IPS-18a (cell line): ENCODE measurements at regions not wholly inside any gene's neighbourhood (a gene's known extent, or its start where the extent isn't known, plus 50 kb on each side); places are given as distances from the start of the nearest gene placed in this dataset.
"Not testable (repeated sequence)": the region's sequence is repeated elsewhere in the genome, so short reads cannot be mapped to it uniquely, and the experiment has no call there.

Experiments used
- H3K27ac ChIP-seq: one replicate; pipeline ENCODE4 v1.5.1; 2013; ENCODE audit warnings: low read length
- H3K27me3 ChIP-seq: one replicate; pipeline ENCODE4 v1.6.1; 2013; ENCODE audit warnings: mild to moderate bottlenecking, low read length; ENCODE audit not compliant: control insufficient read depth, insufficient read depth
- H3K36me3 ChIP-seq: one replicate; pipeline ENCODE4 v1.6.1; 2013; ENCODE audit warnings: low read depth, low read length; ENCODE audit not compliant: control insufficient read depth
- H3K4me1 ChIP-seq: one replicate; pipeline ENCODE4 v1.6.1; 2013; ENCODE audit warnings: low read depth, low read length; ENCODE audit not compliant: control insufficient read depth
- H3K4me3 ChIP-seq: one replicate; pipeline ENCODE4 v1.5.1; 2013; ENCODE audit warnings: low read length
- H3K9ac ChIP-seq: one replicate; pipeline ENCODE4 v1.6.1; 2013; ENCODE audit warnings: mild to moderate bottlenecking, low read length, moderate library complexity
- H3K9me3 ChIP-seq: one replicate; pipeline ENCODE4 v1.6.1; 2013; ENCODE audit warnings: low read depth, low read length; ENCODE audit not compliant: control insufficient read depth

DNA sequence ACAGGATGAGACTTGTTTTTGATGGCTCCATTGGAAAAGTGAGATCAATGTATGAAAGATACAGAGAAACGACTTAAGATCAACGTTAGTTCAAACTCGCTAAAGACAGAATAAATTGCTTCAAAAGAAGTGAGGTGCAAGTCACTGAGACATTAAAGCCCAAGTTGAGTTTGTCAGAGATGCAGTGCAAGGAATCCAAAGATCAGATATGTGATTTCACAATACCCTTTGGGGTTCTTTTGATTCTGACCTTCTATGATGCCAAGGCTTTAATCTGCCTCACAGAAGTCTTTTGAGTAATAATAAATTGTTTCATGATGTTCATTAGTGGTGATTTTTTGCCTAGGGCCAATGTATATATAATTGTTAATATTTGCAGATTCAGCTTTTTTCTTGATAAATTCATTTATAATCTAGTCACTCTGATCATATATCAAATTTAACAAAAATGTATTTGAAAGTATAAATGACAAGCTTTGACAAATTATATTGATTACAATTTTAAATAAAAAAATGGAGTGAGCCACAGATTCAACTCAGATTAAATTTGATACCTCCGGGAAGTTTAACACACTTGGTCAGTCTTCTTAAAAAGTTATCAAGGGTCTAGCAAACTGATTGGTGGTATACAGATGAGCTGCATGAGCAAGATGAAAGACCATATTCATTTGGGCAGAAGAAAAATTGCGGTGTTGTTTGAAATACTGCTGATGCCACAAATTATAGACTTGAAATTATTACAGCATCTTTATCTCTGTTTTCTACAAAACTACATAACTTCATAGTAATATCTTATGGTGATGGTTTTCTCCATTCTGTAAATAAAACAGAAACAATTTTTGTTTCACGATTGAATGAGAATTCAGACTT, 144.8 kb upstream of the FAR2 start:
- Histone ChIP-seq H3K36me3 (no peaks in the 10 kb centered on the region), H3K4me1 (no peaks in the 10 kb centered on the region), H3K9me3 (no peaks in the 10 kb centered on the region), H3K27ac (no peak overlapping the region), H3K9ac (no peak overlapping the region), H3K4me3 (no peak overlapping the region), H3K27me3 (no peaks in the 10 kb centered on the region)

DNA sequence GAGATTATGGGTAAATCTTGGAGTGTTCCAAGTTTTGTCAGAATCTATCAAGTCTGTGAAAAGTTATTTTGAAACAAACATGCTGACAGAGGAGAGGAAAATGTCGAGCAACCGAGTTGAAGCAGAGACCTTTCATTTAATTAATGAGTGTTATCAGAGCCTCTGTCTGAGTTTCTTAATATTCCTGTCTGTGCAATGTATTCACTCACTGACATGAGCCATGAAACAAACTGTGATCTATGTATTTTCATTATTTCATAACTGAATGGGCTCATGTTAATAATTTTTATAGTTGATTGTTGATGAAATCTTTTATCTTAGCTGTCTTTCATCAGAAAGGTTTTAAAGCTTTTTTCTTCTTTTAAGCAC, 144.2 kb upstream of the FAR2 start:
- H3K27me3 ChIP-seq = no peaks in the 10 kb centered on the region
- no peak overlapping the region for H3K27ac ChIP-seq
- no peak overlapping the region for H3K9ac ChIP-seq
- H3K4me1 ChIP-seq = no peaks in the 10 kb centered on the region
- no peak overlapping the region for H3K4me3 ChIP-seq
- no peaks in the 10 kb centered on the region for H3K36me3 ChIP-seq
- H3K9me3 ChIP-seq = no peaks in the 10 kb centered on the region

DNA sequence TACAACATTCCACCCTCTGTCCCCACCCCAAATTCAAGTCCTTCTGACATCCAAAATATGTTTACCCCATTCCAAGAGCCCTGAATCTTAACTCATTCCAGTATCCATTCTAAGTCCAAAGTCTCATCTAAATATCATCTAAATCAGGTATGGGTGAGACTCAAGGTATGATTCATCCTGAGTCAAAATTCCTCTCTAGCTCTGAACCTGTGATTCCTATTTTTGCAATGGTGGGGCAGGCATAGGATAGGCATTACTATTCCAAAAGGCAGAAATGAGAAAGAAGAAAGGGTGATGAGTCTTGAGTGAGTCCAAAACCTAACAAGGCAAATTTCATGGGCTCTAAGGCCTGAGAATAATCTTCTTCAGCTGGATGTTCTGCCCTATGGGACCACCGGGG, 140.3 kb upstream of the FAR2 start:
- Histone ChIP-seq H3K4me1 (no peaks in the 10 kb centered on the region), H3K9ac (no peak overlapping the region), H3K27ac (no peak overlapping the region), H3K27me3 (no peaks in the 10 kb centered on the region), H3K4me3 (no peak overlapping the region), H3K36me3 (no peaks in the 10 kb centered on the region), H3K9me3 (no peaks in the 10 kb centered on the region)

DNA sequence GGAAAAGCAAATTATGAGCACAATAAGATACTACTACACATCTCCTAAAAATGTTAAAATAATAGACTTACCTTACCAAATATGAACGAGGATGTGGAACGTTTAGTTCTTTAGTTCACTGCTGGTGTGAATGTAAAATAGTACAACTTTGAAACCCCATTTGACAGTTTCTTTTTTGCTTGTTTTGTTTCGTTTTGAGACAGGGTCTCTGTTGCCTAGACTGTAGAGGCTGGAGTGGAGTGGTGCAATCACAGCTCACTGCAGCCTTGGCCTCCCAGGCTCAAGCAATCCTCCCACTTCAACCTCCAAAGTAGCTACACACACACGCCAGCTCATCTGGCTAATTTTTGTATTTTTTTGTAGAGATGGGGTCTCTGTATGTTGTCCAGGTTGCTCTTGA, 136.4 kb upstream of the FAR2 start:
- Histone ChIP-seq H3K4me1 (no peaks in the 10 kb centered on the region), H3K4me3 (no peak overlapping the region), H3K9me3 (no peaks in the 10 kb centered on the region), H3K36me3 (no peaks in the 10 kb centered on the region), H3K27ac (no peak overlapping the region), H3K9ac (no peak overlapping the region), H3K27me3 (no peaks in the 10 kb centered on the region)

DNA sequence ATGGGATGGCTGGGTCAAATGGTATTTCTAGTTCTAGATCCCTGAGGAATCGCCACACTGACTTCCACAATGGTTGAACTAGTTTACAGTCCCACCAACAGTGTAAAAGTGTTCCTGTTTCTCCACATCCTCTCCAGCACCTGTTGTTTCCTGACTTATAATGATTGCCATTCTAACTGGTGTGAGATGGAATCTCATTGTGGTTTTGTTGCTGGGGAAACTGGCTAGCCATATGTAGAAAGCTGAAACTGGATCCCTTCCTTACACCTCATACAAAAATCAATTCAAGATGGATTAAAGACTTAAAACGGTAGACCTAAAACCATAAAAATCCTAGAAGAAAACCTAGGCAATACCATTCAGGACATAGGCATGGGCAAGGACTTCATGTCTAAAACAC, 131.5 kb upstream of the FAR2 start:
- H3K36me3 ChIP-seq, H3K4me3 ChIP-seq, H3K9me3 ChIP-seq, H3K27me3 ChIP-seq, H3K4me1 ChIP-seq, H3K27ac ChIP-seq, H3K9ac ChIP-seq: not testable (repeated sequence)

DNA sequence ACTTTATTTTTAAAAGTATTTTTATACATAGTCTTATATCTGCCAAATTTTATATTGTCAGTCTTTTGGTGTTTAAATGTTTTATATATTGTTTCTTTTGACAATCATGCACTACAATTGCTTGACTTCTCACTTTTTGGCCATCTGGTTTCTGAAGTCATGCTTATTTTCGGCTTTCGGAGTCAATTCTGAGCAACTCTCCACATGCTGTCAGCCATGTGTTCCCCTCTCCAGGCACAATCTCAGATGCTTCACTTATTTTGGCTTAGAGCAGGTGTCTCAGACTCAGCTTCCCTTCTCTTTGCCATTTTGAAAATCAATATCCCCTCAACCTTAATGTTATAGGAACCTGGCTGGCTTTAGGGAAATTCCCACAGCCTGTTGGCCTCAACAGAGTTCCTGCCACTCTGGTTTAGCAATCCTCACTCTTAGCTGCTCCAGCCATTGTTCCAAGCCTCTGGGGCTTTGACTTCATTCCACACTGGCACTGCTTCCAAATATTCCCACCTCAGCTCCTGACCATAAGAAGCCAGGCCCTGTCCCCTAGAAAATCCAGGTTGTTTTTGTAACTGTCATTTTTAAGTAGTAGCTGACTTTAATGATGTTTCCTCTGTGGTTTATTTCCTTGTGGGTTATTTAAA, 125.5 kb upstream of the FAR2 start:
- Histone ChIP-seq H3K9me3 (no peaks in the 10 kb centered on the region), H3K27ac (no peak overlapping the region), H3K9ac (no peak overlapping the region), H3K36me3 (no peaks in the 10 kb centered on the region), H3K27me3 (no peaks in the 10 kb centered on the region), H3K4me3 (no peak overlapping the region), H3K4me1 (peaks cover 7% of the 10 kb centered on the region)

DNA sequence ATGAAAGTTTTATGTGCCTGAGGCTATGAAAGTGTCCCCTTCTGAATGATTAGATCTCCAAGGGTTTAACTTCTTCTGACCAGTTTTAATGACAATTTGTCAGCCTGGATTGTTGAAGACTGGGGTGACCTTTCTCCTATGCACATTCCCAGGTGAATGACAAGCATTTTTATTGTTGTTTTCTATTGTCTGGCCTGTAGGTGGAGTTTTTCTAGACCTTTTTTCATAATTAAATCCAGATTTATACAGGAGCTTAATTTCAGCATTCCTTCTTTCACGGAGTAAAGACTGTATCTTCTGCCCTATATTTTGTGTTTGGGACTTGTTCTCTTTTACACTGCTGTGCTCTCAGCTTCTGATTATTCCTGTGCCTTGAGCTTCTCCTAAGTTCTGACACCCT, 125.0 kb upstream of the FAR2 start:
- no peaks in the 10 kb centered on the region for H3K36me3 ChIP-seq
- H3K9ac ChIP-seq = no peak overlapping the region
- H3K27me3 ChIP-seq = no peaks in the 10 kb centered on the region
- no peak overlapping the region for H3K4me3 ChIP-seq
- H3K9me3 ChIP-seq = no peaks in the 10 kb centered on the region
- H3K27ac ChIP-seq = no peak overlapping the region
- H3K4me1 ChIP-seq = peaks cover 7% of the 10 kb centered on the region

DNA sequence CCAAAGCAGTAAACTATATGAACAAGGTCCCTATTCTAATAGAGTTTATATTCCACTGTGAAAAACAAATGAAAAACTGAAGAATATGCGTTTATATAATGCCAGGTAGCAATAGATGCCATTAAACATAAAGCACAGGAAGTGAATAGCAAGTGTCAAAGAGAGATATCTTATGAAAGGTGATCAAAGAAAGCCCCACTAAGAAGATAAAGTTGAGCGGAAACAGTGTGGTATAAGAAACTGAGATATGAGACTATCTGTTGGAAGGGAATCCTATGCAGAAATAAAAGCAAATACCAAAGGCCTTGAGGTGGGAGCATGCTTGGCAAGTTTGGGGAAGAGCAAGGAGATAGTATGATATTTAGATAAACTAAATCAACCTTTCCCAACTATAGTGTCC, 123.1 kb upstream of the FAR2 start:
- Histone ChIP-seq H3K9me3 (no peaks in the 10 kb centered on the region), H3K4me3 (no peak overlapping the region), H3K4me1 (peaks cover 7% of the 10 kb centered on the region), H3K9ac (no peak overlapping the region), H3K36me3 (no peaks in the 10 kb centered on the region), H3K27me3 (no peaks in the 10 kb centered on the region), H3K27ac (no peak overlapping the region)

DNA sequence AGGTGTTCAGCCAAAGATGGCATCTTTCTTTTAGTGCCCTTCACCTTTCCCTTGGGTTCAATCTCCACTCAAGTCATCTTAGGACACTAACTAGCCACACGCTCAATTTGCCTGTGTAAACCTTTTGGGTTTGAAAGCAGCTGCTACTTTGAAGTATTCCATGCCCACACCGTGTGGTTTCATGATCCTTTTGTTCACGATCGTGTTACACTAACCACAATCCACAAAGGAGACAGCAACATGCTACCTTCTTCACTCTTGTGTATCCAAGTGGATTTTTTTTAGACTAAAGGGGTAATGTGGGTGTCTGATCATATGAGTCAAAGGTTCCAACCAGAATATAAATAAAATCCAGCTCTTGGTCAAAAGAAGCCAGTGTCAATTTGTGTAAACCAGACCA, 122.7 kb upstream of the FAR2 start:
- H3K27me3 ChIP-seq = no peaks in the 10 kb centered on the region
- no peak overlapping the region for H3K4me3 ChIP-seq
- H3K36me3 ChIP-seq = no peaks in the 10 kb centered on the region
- H3K9me3 ChIP-seq = no peaks in the 10 kb centered on the region
- H3K9ac ChIP-seq = no peak overlapping the region
- no peak overlapping the region for H3K27ac ChIP-seq
- peaks cover 7% of the 10 kb centered on the region for H3K4me1 ChIP-seq

DNA sequence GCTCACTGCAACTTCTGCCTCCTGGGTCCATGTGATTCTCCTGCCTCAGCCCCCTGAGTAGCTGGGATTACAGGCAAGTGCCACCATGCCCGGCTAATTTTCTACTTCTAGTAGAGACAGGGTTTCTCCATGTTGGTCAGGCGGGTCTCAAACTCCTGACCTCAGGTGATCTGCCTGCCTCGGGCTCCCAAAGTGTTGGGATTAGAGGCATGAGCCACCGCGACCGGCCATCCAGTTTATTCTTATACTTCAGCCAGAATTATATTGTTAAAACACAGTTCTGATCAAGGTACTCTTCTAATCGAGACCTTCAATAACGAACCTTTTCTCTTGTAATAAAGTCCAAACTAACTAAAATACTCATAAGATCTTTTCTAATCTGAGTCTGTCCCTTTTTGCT, 119.6 kb upstream of the FAR2 start:
- not testable (repeated sequence) for H3K27ac ChIP-seq, H3K36me3 ChIP-seq, H3K4me3 ChIP-seq, H3K4me1 ChIP-seq, H3K9me3 ChIP-seq, H3K9ac ChIP-seq, H3K27me3 ChIP-seq

DNA sequence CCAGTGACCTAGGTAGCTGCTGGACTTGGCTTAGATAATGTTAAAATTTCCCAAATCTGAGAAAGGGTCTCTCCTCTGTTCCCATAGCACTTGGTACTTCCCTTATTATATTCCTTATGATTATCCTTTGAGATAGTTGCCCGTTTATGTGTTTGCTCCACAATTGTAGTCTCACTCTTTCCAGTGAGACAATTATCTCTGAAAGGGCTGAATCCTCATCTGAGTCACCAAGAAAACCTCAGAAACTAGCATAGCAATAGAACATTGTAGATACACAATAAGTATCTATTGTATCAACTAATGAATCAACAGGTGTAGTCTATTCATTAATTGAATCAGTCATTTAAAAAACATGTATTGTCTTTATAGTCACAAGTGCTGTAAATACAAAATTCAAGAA, 119.1 kb upstream of the FAR2 start:
- no peaks in the 10 kb centered on the region for H3K27me3 ChIP-seq
- H3K36me3 ChIP-seq = no peaks in the 10 kb centered on the region
- H3K9ac ChIP-seq = no peak overlapping the region
- H3K4me3 ChIP-seq = no peak overlapping the region
- no peak overlapping the region for H3K27ac ChIP-seq
- no peaks in the 10 kb centered on the region for H3K4me1 ChIP-seq
- no peaks in the 10 kb centered on the region for H3K9me3 ChIP-seq

DNA sequence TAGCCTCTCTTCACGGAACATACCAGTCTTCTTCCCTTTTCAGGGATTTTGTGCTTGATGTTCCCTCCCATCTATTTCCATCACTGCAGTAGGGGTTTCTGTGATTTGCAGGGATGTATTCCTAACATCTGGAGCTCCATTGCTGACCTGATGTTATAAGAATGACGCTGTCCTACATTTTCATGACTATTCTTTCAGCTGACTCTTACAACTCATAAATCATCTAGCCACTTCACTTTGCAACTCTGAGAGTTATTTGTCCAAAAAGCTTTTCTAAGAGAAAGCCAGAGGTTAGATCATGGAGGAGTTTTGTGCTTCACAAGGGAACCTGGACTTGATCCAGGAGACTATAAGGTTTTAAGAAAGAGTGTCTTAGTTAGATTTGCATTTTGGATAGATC, 116.6 kb upstream of the FAR2 start:
- H3K9ac ChIP-seq = no peak overlapping the region
- H3K4me1 ChIP-seq = no peaks in the 10 kb centered on the region
- H3K27me3 ChIP-seq = no peaks in the 10 kb centered on the region
- H3K4me3 ChIP-seq = no peak overlapping the region
- H3K9me3 ChIP-seq = no peaks in the 10 kb centered on the region
- no peaks in the 10 kb centered on the region for H3K36me3 ChIP-seq
- H3K27ac ChIP-seq = no peak overlapping the region
